GM19238 (cell line): ENCODE measurements at regions not wholly inside any gene's neighbourhood (a gene's known extent, or its start where the extent isn't known, plus 50 kb on each side); places are given as distances from the start of the nearest gene placed in this dataset.

Experiments used
- DNase-seq: peaks from one replicate; pipeline ENCODE4 v3.0.0; 2011; ENCODE audit warnings: low spot score; ENCODE audit not compliant: insufficient read length

- DNase-seq, result no peak
Measured at GRCh38 chr18:67901573-67901972, 385.1 kb upstream of the DSEL start.

GRCh38 chr18:67896451-67896850 lies 379.9 kb upstream of the DSEL start:
- DNase-seq, result no peak

- DNase-seq, result no peak
Measured at GRCh38 chr18:67893916-67894315, 377.4 kb upstream of the DSEL start.

- no peak for DNase-seq
Measured at GRCh38 chr18:67876871-67877270, 360.4 kb upstream of the DSEL start.

- no peak for DNase-seq
Measured at GRCh38 chr18:67875944-67876343, 359.4 kb upstream of the DSEL start.

- DNase-seq, result no peak
Measured at GRCh38 chr18:67875060-67875459, 358.5 kb upstream of the DSEL start.

GRCh38 chr18:67865400-67865799 lies 348.9 kb upstream of the DSEL start:
- no peak for DNase-seq

GRCh38 chr18:67864677-67865340 lies 348.3 kb upstream of the DSEL start:
- DNase-seq, result no peak

- no peak for DNase-seq
Measured at GRCh38 chr18:67862069-67862468, 345.5 kb upstream of the DSEL start.

GRCh38 chr18:67854340-67854739 lies 337.8 kb upstream of the DSEL start:
- no peak for DNase-seq

GRCh38 chr18:67846422-67847098 lies 330.0 kb upstream of the DSEL start:
- no peak for DNase-seq

GRCh38 chr18:67845035-67845434 lies 328.5 kb upstream of the DSEL start:
- no peak for DNase-seq

- no peak for DNase-seq
Measured at GRCh38 chr18:67840379-67840778, 323.9 kb upstream of the DSEL start.

GRCh38 chr18:67818432-67818831 lies 301.9 kb upstream of the DSEL start:
- DNase-seq, result no peak

- DNase-seq, result no peak
Measured at GRCh38 chr18:67815280-67815679, 298.8 kb upstream of the DSEL start.

- no peak for DNase-seq
Measured at GRCh38 chr18:67813380-67814028, 297.0 kb upstream of the DSEL start.

- DNase-seq, result no peak
Measured at GRCh38 chr18:67805261-67805660, 288.7 kb upstream of the DSEL start.

GRCh38 chr18:67794521-67794920 lies 278.0 kb upstream of the DSEL start:
- no peak for DNase-seq

- no peak for DNase-seq
Measured at GRCh38 chr18:67790527-67790926, 274.0 kb upstream of the DSEL start.

GRCh38 chr18:67789165-67789545 lies 272.6 kb upstream of the DSEL start:
- DNase-seq, result no peak

- no peak for DNase-seq
Measured at GRCh38 chr18:67788310-67789164, 272.0 kb upstream of the DSEL start.
